ENCODE measurements at regions not wholly inside any gene's neighbourhood (a gene's known extent, or its start where the extent isn't known, plus 50 kb on each side); places are given as distances from the start of the nearest gene placed in this dataset.

DNA sequence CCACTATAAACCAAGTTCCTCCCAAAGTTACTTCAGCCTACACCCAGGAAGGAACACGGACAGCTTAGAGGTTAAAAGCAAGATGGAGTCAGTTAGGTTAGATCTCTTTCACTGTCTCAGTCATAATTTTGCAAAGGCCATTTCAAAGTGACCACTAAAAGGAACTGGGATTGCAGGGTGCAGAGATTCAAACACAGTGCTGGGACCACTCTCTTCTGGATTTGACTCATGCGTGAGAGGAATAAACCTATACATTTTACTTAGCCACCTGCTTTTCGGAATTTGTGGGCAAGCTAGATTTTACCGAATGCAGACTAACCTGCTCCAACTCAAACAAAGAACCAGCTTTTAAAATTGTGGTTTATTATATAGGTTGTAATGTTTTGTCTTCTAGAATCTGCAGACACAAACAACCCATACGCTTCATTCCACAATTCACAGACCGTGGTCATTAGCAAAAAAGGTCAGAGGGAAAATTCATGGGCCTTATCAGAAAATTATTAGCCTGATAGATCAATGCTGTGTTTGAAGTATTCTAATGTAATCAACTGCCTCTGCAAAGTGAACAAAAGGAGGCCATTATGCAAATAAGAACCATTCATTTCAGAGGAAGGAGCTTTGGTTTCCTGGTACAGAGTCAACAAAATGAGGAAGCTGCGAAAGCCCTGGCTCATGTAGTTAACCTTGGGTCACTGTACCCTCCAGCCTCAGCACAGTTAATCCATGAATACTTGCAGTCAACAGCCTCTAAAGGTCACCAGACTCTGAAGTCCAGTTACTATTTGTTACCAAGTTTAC lies 342.7 kb upstream of the KLF6 start:
- DNase-seq, result no peak
- Histone ChIP-seq H3K4me1 (peaks cover 34 to 64% (median 52%) of the 10 kb centered on the region in 6 donors), H3K36me3 (no peaks in the 10 kb centered on the region), H3K27ac (peak overlapping the region in 7 of 8 donors; percentile 51 to 87 (median 74)), H3K4me3 (peak overlapping the region in 1 of 8 donors; percentile 2), H3K27me3 (replicated peaks in 1 of 7) (no peaks in the 10 kb centered on the region), H3K9me3 (peaks cover 0 to 21% (median 14%) of the 10 kb centered on the region in 8 donors)
- peak in 1 of 3 donors; percentile 50 for TF ChIP-seq POLR2AphosphoS5 (IDR thresholded peaks at IDR 0.05)
- TF ChIP-seq POLR2A (IDR thresholded peaks at IDR 0.05), result no peak
- intact Hi-C loops (cut with DNase I; ENCODE audit: low total_unique reads), result no loop called here
- 52 to 65% (median 56%) methylated on average over 7 of the region's 7 CpGs for WGBS, 5 donors

DNA sequence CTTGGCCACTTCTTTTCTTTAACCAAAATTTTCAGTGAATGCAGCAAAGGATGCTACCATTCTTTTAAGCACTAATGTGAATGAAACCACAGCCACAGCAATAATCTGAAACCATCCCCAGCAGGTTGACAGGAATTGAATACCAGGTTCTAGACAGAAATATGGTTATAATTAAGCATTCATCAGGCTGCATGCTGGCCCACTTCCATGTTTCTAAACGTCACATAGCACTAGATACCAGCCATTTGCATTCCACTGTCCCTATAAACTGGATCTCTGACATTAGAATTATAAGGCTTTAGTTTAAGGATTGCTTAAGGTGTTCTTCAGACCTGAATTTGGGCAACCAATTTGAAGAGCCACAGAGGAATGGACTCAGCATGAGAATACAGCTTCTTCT lies 340.8 kb upstream of the KLF6 start:
- Histone ChIP-seq H3K27me3 (replicated peaks in 1 of 7) (no peaks in the 10 kb centered on the region), H3K4me1 (peaks cover 30 to 64% (median 52%) of the 10 kb centered on the region in 6 donors), H3K4me3 (no peak overlapping the region), H3K9me3 (peaks cover 0 to 21% (median 14%) of the 10 kb centered on the region in 8 donors), H3K27ac (no peak overlapping the region), H3K36me3 (no peaks in the 10 kb centered on the region)
- intact Hi-C loops (cut with DNase I; ENCODE audit: low total_unique reads), result no loop called here
- WGBS, 5 donors, result 84 to 95% (median 93%) methylated on average over 1 of the region's 1 CpG
- DNase-seq, result no peak
- no peak for TF ChIP-seq POLR2AphosphoS5 (IDR thresholded peaks at IDR 0.05)
- no peak for TF ChIP-seq POLR2A (IDR thresholded peaks at IDR 0.05)
- TF ChIP-seq CTCF (IDR thresholded peaks at IDR 0.05 in 8 of 11, conservative IDR thresholded peaks at IDR 0.05 in 3 of 11), result no peak

- peaks cover 12 to 35% (median 23%) of the 10 kb centered on the region in 6 donors for H3K4me1 ChIP-seq
- TF ChIP-seq CTCF (IDR thresholded peaks at IDR 0.05 in 8 of 11, conservative IDR thresholded peaks at IDR 0.05 in 3 of 11), result no peak
- TF ChIP-seq POLR2AphosphoS5 (IDR thresholded peaks at IDR 0.05), result peak in 2 of 3 donors; percentile 70 to 72
- TF ChIP-seq POLR2A (IDR thresholded peaks at IDR 0.05), result peak in 1 of 3 donors; percentile 54
- no peak for DNase-seq
- H3K9me3 ChIP-seq, result peaks cover 0 to 20% (median 14%) of the 10 kb centered on the region in 8 donors
- WGBS, 5 donors, result 27 to 46% (median 34%) methylated on average over 14 of the region's 14 CpGs
- H3K36me3 ChIP-seq, result no peaks in the 10 kb centered on the region
- intact Hi-C loops (cut with DNase I; ENCODE audit: low total_unique reads), result no loop called here
- no peaks in the 10 kb centered on the region for H3K27me3 ChIP-seq (replicated peaks in 1 of 7)
- H3K4me3 ChIP-seq, result peak overlapping the region in 4 of 8 donors; percentile 4 to 55 (median 20)
- H3K27ac ChIP-seq, result peak overlapping the region in 7 of 8 donors; percentile 65 to 79 (median 73)
Observed at GRCh38 chr10:4121502-4122380, 336.7 kb upstream of the KLF6 start.

DNA sequence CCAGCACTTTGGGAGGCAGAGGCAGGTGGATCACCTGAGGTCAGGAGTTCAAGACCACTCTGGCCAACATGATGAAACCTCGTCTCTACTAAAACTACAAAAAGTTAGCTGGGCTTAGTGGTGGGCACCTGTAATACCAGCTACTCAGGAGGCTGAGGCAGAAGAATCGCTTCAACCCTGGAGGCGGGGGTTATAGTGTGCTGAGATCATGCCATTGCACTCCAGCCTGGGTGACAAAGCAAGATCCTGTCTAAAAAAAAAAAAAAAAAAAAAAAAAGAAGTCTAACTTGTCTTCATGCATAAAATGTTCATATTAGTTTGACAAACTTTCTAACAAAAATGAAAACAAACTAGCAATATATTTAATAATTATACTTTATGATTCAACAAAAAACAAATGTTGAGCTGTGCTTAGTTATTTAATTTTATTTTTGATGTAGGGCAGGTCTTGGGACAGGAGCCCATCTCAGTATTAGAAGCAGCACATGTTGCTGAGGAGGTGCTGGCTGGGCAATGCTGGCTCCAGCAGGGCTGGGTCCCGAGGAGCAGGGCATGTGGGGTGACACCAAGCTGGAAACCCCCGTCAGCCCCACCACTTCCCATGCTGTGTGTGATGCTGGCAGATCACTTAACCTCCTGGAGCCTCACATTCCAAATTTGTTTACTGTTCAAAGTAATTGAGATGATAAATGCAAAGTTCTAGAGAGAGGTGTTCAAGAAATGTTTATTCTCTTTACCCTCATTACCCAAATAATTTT lies 335.3 kb upstream of the KLF6 start:
- peak; percentile 81 for DNase-seq
- TF ChIP-seq CTCF (IDR thresholded peaks at IDR 0.05 in 8 of 11, conservative IDR thresholded peaks at IDR 0.05 in 3 of 11) (no peak), POLR2A (IDR thresholded peaks at IDR 0.05) (peak in 1 of 3 donors; percentile 6), POLR2AphosphoS5 (IDR thresholded peaks at IDR 0.05) (peak; percentile 34 to 60 (median 59))
- no peaks in the 10 kb centered on the region for H3K27me3 ChIP-seq (replicated peaks in 1 of 7)
- WGBS, 5 donors, result 63 to 79% (median 73%) methylated on average over 5 of the region's 5 CpGs
- no peak overlapping the region for H3K4me3 ChIP-seq
- peak overlapping the region in 5 of 8 donors; percentile 65 to 79 (median 77) for H3K27ac ChIP-seq
- no peaks in the 10 kb centered on the region for H3K36me3 ChIP-seq
- intact Hi-C loops (cut with DNase I; ENCODE audit: low total_unique reads), result no loop called here
- H3K4me1 ChIP-seq, result peaks cover 12 to 32% (median 23%) of the 10 kb centered on the region in 6 donors
- peaks cover 0 to 9% (median 3%) of the 10 kb centered on the region in 8 donors for H3K9me3 ChIP-seq
